GM12865 (cell line): ENCODE measurements at regions not wholly inside any gene's neighbourhood (a gene's known extent, or its start where the extent isn't known, plus 50 kb on each side); places are given as distances from the start of the nearest gene placed in this dataset.

Experiments
- DNase-seq: peaks from one replicate; pipeline ENCODE4 v3.0.0; 2010; ENCODE audit warnings: low read depth
- H3K4me3 ChIP-seq: 2 replicates; pipeline ENCODE4 v1.5.1; 2011; ENCODE audit warnings: mild to moderate bottlenecking, low read depth, low read length, control low read depth
- TF ChIP-seq, protein P1 (sequence below): IDR thresholded peaks from 2 replicates; pipeline ENCODE4 v1.5.1; 2011; ENCODE audit warnings: low read length, control low read depth, low read depth, inconsistent platforms; ENCODE audit not compliant: insufficient read depth; ENCODE audit errors: missing control alignments

DNA sequence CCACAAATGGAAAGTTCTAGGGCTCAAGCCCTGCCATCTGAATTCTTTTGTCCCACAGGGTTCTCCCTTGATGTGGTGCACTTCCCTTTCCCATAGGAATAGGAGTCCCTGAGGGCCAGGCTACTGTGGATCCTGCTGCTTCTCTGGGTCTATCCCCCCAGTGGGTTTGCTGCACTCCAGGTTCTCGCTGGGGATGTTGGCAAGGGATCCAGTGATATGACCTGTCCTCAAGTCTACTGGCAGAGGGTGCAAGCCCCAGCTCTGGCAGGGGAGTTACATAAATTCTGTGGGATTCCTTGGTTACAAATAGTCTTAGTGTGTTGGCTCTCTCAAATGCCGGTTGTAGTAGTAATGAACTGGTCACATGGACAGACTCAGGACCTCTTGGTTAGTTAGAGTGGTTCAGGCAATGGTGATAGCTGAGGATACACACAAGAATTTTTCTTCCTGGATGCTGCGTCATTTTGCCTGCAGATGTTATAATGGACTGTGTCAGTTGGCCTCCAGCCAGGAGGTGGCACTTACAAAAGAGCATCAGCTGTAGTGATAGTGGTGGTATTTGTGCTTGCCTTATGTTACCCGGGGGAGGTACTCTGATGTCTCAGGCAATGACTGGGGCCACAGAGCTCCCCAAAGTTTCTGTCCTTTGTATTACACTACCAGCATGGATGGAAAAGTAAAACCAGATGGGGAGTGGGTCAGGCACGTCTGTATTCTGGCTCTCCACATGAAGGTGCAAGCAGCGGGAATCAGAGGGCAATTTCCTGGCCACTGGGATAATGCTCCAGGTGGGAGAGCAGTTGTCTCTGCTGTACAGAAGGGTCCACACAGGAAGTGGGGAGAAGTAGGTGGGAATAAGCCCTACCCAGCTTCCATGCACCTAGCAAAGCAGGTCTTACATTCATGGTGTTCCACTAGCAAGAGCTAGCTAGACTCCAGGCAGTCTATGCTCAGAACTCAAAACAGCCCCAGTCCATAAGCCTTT lies 267.9 kb downstream of the SOX11 start:
- DNase-seq, result no peak
- TF ChIP-seq, protein P1, sequence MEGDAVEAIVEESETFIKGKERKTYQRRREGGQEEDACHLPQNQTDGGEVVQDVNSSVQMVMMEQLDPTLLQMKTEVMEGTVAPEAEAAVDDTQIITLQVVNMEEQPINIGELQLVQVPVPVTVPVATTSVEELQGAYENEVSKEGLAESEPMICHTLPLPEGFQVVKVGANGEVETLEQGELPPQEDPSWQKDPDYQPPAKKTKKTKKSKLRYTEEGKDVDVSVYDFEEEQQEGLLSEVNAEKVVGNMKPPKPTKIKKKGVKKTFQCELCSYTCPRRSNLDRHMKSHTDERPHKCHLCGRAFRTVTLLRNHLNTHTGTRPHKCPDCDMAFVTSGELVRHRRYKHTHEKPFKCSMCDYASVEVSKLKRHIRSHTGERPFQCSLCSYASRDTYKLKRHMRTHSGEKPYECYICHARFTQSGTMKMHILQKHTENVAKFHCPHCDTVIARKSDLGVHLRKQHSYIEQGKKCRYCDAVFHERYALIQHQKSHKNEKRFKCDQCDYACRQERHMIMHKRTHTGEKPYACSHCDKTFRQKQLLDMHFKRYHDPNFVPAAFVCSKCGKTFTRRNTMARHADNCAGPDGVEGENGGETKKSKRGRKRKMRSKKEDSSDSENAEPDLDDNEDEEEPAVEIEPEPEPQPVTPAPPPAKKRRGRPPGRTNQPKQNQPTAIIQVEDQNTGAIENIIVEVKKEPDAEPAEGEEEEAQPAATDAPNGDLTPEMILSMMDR, result no peak
- H3K4me3 ChIP-seq, result no peak overlapping the region

DNA sequence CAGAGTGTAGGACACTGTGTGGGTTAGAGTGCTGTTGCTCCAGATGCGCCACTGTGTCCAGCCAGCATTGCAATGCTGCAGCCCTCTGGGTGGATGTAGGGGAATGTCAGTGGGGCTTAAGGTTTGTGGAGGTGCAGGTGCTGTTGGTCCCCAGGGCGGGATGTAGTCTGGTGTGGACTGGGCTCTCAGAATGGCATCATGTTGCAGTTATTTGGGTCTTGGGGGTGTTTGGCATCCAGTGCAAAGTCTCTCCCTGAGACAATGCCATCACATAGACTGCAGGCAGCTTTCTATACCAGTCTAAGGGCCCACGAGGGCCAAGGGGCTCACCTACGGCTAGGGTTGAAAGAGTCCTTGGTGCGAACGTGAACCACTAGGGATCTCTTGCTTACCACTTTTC lies 275.3 kb downstream of the SOX11 start:
- TF ChIP-seq, protein P1, result no peak
- H3K4me3 ChIP-seq, result no peak overlapping the region
- no peak for DNase-seq

DNA sequence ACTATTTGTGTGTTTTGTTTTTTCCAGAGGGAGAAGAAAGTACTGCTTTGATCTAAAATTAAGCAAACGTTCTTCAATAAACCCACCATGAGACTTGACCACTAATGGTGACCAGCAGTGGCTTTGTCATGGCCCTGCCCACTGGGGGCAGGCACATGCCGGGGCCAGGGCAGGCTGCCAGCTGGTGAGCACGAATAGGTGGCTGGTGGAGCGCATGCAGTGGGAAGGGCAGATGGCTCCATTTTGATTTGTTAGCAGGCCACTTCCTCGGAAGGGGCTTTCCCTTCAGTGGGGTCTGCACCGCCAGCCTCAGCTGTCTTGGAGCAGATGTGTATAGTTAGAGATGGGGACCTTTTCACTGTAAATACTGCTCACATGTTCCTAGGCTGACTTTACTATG lies 277.1 kb downstream of the SOX11 start:
- no peak overlapping the region for H3K4me3 ChIP-seq
- TF ChIP-seq, protein P1, result no peak
- DNase-seq, result no peak

DNA sequence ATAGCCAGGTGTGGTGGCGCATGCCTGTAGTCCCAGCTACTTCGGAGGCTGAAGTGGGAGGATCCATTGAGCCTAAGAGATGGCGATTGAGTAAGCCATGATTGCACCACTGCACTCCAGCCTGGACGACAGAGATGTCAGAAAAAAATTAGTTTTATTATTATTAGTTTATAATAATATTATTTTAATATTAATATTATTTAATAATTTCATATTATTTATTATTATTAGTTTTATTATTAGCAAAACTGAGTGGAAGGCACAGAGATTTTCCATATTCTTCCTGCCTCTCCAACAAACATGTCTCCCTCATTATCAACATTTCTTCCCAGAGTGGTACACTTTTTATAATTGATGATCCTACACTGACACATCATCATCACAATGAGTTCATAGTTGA lies 278.2 kb downstream of the SOX11 start:
- H3K4me3 ChIP-seq, result no peak overlapping the region
- TF ChIP-seq, protein P1, result no peak
- DNase-seq, result no peak

DNA sequence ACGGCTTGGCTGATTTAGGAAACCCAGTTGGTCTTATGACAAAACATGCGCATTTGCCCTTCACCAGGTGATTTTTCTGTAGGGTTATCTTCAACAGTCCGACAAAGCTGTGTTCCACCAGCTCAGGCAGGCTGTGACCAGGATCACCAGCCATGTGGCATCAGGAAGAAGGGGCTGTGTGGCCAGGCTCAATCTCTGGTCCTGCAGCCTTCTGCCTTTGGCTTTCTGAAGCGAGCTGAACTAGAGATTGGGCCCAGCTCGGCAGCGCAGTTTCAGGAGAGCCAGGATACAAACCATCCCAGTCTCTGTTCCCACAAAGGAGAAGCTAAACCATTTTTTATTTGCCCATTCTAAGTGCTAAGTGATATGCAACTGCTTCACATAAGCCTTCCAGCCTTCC lies 282.3 kb downstream of the SOX11 start:
- no peak overlapping the region for H3K4me3 ChIP-seq
- TF ChIP-seq, protein P1, result no peak
- no peak for DNase-seq

DNA sequence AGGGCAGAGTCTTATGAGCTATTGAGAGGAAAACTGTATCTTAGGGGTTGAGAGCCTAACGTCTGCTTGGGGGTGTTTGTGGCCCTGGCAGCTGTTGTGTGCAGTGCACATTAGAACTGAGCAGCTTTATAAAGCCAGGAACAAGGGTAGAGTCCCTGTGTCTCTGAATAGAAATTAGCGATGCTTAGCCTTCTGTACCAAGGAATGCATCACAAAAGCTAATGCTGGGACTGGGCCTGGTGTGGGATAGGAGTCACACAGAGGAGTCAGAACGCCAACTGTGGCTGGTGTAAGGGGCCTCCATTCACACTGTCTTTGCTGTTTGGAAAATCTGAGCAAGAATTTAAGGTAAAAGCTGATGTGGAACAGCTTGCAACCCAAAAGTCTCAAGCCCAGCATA lies 283.2 kb downstream of the SOX11 start:
- no peak for DNase-seq
- TF ChIP-seq, protein P1, result no peak
- no peak overlapping the region for H3K4me3 ChIP-seq
